HG03159 (cell line): ENCODE measurements at regions not wholly inside any gene's neighbourhood (a gene's known extent, or its start where the extent isn't known, plus 50 kb on each side); places are given as distances from the start of the nearest gene placed in this dataset.

ENCODE experiments used
- ATAC-seq: cut with Tn5 transposase; IDR thresholded peaks from one replicate; pipeline ENCODE4 v1.9.1; 2021; ENCODE audit warnings: mild to moderate bottlenecking, moderate library complexity; ENCODE audit not compliant: unreplicated experiment

GRCh38 chr2:104788742-104789455 is 65.0 kb upstream of the POU3F3 start:
- no peak for ATAC-seq

DNA sequence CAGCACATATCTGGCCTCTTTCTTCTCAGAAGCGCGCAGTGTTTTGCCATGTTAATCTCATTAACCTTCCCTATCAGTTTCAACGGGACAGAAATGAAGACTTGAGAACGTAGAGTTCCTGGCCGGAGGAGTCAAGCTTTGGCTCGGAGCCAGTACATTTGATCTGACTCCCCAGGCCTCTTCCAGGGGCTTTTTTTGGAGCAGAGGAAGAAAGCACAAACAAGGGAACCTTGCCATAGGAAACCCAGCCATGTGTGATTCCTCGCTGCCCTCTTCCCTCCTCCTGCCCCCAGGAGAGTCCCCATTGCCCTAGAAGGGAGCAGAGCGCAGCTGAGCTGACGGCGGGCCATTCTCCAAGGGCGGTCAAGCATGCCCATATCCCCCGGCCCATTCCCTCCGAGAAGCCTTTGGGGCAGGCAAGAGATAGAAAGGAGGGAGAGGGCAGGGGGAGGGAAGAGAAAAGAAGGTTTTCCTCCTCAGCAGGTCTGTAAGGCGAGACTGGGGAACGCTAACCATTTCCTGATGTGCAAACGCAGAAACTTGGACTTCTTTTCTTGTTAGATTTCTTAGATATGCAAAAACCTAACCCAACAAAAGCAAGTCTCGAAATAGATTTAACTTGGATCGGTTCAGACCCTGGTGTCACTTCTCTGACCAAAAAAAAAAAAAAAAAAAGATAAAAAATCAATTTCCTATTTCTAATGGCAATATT is 63.7 kb upstream of the POU3F3 start:
- no peak for ATAC-seq

DNA sequence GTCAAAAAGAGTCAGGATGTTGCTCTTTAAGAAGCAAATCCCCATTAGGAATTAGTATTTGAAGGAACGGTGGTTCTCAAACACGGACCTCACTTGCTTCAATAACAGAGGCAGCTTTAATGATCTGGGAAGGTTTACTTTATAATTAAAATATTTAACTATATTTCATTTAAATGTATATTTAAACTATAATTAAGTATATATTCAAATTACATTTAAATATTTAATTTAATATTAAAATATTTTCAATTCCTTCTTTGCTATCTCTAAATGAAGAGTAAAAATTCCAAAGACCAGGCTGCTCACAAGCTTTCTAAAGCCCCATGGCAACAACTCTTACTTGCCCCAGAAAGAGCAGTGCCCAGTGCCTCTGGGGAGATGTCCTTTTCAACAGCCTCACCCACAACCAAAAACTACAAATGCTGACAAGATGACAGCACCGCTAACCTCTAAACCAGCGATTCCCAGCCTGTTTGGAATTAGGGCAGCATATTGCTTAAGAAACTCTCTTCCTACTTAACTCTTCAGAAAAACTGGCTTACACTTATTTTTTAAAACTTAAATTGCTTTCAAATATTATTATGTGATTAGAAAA is 62.9 kb upstream of the POU3F3 start:
- no peak for ATAC-seq

GRCh38 chr2:104793966-104794365 is 59.9 kb upstream of the POU3F3 start:
- ATAC-seq = no peak

GRCh38 chr2:104794441-104794840 is 59.5 kb upstream of the POU3F3 start:
- no peak for ATAC-seq
